GM21423 (cell line): ENCODE measurements at regions not wholly inside any gene's neighbourhood (a gene's known extent, or its start where the extent isn't known, plus 50 kb on each side); places are given as distances from the start of the nearest gene placed in this dataset.

ENCODE experiments used
- ATAC-seq: cut with Tn5 transposase; IDR thresholded peaks from one replicate; pipeline ENCODE4 v1.9.1; 2021; ENCODE audit warnings: mild to moderate bottlenecking, moderate library complexity; ENCODE audit not compliant: unreplicated experiment

GRCh38 chr10:88163572-88163971 lies 300.1 kb downstream of the PTEN start:
- no peak for ATAC-seq

DNA sequence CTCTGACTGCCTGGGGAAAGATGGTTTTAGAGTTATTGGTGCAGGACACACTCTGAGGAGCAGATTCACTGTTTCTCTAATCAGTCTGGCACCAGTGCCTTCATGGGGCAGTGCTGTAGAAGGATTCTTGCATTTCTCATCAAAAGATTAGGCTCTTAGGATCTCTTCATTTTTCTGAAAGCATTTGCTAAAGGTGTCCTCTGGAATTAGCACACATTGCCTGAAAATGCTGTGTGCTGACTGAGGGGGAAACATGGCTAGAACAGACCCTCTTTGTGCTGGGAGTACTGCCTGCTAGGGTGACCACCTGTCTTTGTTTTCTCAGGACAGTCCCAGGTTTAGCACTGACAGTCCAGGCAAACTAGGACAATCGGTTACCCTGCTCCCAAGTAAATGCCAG lies 301.0 kb downstream of the PTEN start:
- no peak for ATAC-seq

DNA sequence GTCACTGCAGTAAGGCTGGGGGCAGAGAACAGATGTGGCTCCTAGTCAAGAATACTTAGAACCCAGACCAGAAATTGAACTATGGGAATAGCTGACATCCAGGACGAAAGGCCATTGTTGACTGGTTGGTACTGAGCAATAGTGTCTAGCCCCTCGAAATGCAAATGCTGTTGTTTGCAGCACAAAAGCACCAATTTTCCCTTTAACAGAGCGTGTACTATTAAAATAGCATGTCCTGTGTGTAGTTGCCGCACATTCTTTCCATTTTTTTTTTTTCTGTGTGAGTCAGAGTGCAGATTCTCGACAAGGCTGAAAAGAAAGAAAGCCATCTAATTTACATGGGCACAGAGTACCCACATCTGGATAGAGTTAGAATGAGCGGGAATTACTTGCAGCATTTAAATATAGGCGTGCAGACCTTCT lies 302.4 kb downstream of the PTEN start:
- ATAC-seq, result no peak

GRCh38 chr10:88168171-88169036 lies 305.0 kb downstream of the PTEN start:
- ATAC-seq, result no peak

GRCh38 chr10:88169037-88169319 lies 305.6 kb downstream of the PTEN start:
- ATAC-seq, result no peak

- ATAC-seq, result no peak
These were observed 307.2 kb downstream of the PTEN start for GRCh38 chr10:88170628-88171027.

DNA sequence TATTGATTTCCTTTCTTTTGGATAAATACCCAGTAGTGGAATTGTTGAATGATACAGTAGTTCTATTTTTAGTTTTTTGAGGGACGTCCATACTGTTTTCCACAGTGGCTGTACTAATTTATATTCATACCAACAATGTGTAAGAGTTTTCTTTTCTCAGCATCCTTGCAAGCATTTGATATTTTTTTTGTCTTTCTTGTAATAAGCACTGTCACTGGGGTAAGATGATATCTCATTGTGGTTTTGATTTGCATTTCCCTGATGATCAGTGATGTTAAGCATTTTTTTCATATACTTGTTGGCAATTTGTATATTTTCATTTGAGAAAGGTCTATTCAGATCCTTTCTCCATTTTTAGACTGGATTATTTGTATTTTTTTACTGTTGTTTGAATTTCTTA lies 308.7 kb downstream of the PTEN start:
- ATAC-seq, result no peak

GRCh38 chr10:88174391-88174790 lies 311.0 kb downstream of the PTEN start:
- ATAC-seq, result no peak

DNA sequence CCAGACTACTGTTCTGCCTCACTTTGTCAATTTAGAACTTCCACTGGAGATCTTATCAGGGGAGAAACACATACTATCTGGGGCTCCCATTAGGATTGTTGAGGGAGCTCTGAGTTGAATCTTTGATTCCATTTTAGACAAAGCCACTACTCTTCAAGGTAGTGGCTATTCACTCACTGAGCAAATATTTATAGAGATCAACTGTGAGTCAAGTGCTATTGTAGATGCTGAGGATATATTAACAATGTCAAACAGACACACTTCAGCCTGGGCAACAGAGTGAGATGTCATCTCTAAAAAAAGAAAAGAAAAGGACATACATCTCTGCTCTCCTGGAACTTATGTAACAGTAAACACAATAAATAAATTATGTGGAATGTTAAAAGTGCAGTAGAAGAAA lies 315.3 kb downstream of the PTEN start:
- ATAC-seq, result no peak

GRCh38 chr10:88179831-88180230 lies 316.4 kb downstream of the PTEN start:
- ATAC-seq, result no peak

- ATAC-seq, result no peak
These were observed 318.6 kb downstream of the PTEN start for GRCh38 chr10:88181902-88182600.

GRCh38 chr10:88182601-88182930 lies 319.1 kb downstream of the PTEN start:
- ATAC-seq, result no peak

- no peak for ATAC-seq
These were observed 321.3 kb downstream of the PTEN start for GRCh38 chr10:88184543-88185297.

GRCh38 chr10:88185830-88186229 lies 322.4 kb downstream of the PTEN start:
- ATAC-seq, result no peak

DNA sequence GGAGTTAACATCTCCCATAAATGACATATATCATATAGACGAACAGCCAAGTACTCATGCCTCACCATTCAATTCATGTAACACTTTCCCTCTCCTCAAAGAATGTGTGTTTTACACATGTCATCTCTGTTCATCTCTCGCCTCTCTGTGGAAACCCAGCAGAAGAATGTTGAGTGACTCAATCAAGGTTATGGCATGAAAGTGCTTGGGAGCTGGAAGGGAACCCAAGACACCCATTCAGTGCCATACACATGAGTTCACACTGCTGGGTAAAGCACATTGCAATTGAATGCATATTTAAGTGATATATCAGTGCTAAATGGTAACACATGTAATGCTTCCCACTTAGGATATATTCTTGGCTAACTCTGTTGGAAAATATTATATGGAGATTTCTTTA lies 322.9 kb downstream of the PTEN start:
- no peak for ATAC-seq

DNA sequence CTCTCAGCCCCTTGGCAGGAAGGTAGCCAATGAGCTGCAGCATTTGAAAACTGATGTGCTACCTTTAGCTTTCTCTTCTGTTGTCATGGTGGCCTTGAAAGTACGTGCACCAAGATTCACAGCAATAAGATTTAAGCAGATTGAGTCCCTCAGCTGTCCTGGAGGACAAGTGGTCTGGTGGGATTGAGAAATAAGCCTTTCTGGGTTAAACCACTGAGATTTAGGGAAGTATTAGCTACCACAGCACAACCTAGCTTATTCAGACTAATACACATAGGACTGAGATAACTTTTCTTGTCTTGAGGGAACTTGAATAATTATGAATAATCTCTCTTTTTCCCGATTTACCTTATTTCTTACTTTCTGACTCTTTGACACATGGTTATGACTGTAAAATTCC lies 324.0 kb downstream of the PTEN start:
- no peak for ATAC-seq

DNA sequence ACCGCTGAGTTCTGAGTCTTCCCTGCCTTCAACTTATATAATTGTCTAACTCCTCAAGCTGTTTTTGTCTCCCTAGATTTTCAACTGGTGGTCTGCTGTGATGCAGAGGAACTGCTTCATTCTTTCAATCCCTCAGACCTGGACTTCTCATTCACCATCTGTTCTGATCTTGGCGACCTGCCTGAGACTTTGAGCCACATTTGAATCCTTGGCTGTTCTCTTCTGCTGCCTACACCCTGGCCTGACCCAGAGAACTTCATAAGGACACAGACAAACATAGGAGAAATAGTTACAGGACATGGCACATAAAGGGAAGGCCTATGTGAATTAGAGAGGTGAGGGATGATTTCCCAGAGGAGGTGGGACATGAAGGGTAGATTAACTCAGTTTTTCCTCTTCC lies 326.7 kb downstream of the PTEN start:
- ATAC-seq, result no peak

- ATAC-seq, result no peak
These were observed 327.3 kb downstream of the PTEN start for GRCh38 chr10:88190540-88191235.

DNA sequence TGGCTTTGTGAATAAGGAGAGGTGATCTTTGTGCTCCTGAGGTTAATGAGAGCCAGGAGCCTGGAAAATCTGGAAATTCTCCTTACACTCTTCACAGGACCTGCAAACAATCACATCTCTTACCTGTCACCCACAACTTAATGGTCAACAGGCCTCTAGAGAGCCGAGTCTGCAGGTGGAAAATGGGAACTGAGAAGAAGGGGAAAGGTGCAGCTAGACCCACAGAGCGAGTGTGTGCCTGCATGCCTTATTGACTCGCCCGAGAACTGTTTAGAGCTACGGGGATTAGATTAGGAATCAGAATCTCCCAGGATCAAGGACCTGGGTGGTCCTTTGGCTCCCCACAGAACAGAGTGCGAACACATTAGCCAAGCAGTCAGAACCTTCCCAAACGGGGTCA lies 329.6 kb downstream of the PTEN start:
- ATAC-seq, result no peak

- no peak for ATAC-seq
These were observed 330.8 kb downstream of the PTEN start for GRCh38 chr10:88194041-88194887.
